Activated CD4-positive, alpha-beta T cell treated with anti-CD3 and anti-CD28 coated beads, Interleukin-2, amount 50 U/mL, for 16 hours (primary cell): ENCODE measurements at regions not wholly inside any gene's neighbourhood (a gene's known extent, or its start where the extent isn't known, plus 50 kb on each side); places are given as distances from the start of the nearest gene placed in this dataset.

ENCODE experiments used
- DNase-seq: peaks from one replicate; pipeline ENCODE4 v3.0.0-alpha.2; 2020

GRCh38 chr20:55782912-55783253 lies 222.4 kb downstream of the CBLN4 start:
- no peak for DNase-seq

GRCh38 chr20:55782224-55782911 lies 223.0 kb downstream of the CBLN4 start:
- no peak for DNase-seq

- DNase-seq: no peak
Observed at GRCh38 chr20:55778796-55779195, 226.5 kb downstream of the CBLN4 start.

GRCh38 chr20:55777641-55778040 lies 227.7 kb downstream of the CBLN4 start:
- DNase-seq: no peak

- DNase-seq: no peak
Observed at GRCh38 chr20:55776176-55776575, 229.1 kb downstream of the CBLN4 start.

GRCh38 chr20:55774628-55775027 lies 230.7 kb downstream of the CBLN4 start:
- no peak for DNase-seq

GRCh38 chr20:55761797-55762196 lies 243.5 kb downstream of the CBLN4 start:
- no peak for DNase-seq

GRCh38 chr20:55761100-55761499 lies 244.2 kb downstream of the CBLN4 start:
- no peak for DNase-seq

- no peak for DNase-seq
Observed at GRCh38 chr20:55760586-55760985, 244.7 kb downstream of the CBLN4 start.

GRCh38 chr20:55755861-55756260 lies 249.5 kb downstream of the CBLN4 start:
- no peak for DNase-seq

- DNase-seq: no peak
Observed at GRCh38 chr20:55755411-55755810, 249.9 kb downstream of the CBLN4 start.

- no peak for DNase-seq
Observed at GRCh38 chr20:55746723-55747122, 258.6 kb downstream of the CBLN4 start.

GRCh38 chr20:55745840-55746239 lies 259.5 kb downstream of the CBLN4 start:
- DNase-seq: no peak

GRCh38 chr20:55744896-55745295 lies 260.4 kb downstream of the CBLN4 start:
- DNase-seq: no peak

- no peak for DNase-seq
Observed at GRCh38 chr20:55741801-55742200, 263.5 kb downstream of the CBLN4 start.

GRCh38 chr20:55740076-55740475 lies 265.2 kb downstream of the CBLN4 start:
- DNase-seq: no peak

GRCh38 chr20:55730321-55730720 lies 275.0 kb downstream of the CBLN4 start:
- no peak for DNase-seq

- DNase-seq: no peak
Observed at GRCh38 chr20:55714736-55715135, 290.6 kb downstream of the CBLN4 start.

GRCh38 chr20:55714082-55714481 lies 291.2 kb downstream of the CBLN4 start:
- no peak for DNase-seq

GRCh38 chr20:55704458-55704857 lies 300.9 kb downstream of the CBLN4 start:
- no peak for DNase-seq

- DNase-seq: no peak
Observed at GRCh38 chr20:55701467-55701866, 303.9 kb downstream of the CBLN4 start.

GRCh38 chr20:55696520-55696919 lies 308.8 kb downstream of the CBLN4 start:
- DNase-seq: no peak

- DNase-seq: no peak
Observed at GRCh38 chr20:55693641-55694040, 311.7 kb downstream of the CBLN4 start.

- DNase-seq: no peak
Observed at GRCh38 chr20:55685841-55686240, 319.5 kb downstream of the CBLN4 start.

GRCh38 chr20:55685425-55685824 lies 319.9 kb downstream of the CBLN4 start:
- no peak for DNase-seq

GRCh38 chr20:55684578-55684977 lies 320.7 kb downstream of the CBLN4 start:
- no peak for DNase-seq
